Tibial nerve (tissue), 4 donors: ENCODE measurements at regions not wholly inside any gene's neighbourhood (a gene's known extent, or its start where the extent isn't known, plus 50 kb on each side); places are given as distances from the start of the nearest gene placed in this dataset.

Source experiments
- EP300 ChIP-seq, 2 donors: sonication (generic); formaldehyde crosslinking; IDR thresholded peaks; one replicate each; pipeline ENCODE4 v1.6.1; 2017; ENCODE audit warnings: antibody characterized with exemption in 2 of 2, mild to moderate bottlenecking in 1 of 2
- POLR2A ChIP-seq, 2 donors: fragments of 450-650 bp; IDR thresholded peaks; one replicate each; pipeline ENCODE4 v1.6.1; 2017; ENCODE audit warnings: antibody characterized with exemption in 2 of 2, mild to moderate bottlenecking in 2 of 2, moderate library complexity in 2 of 2
- TF ChIP-seq, protein P1 (sequence below), 5 experiments: fragments of 200-600 bp in 3 of 5; fragments of 450-650 bp in 2 of 5; sonication (generic) in 3 of 5; IDR thresholded peaks; one replicate each; pipeline ENCODE4 v1.5.1; 2016 to 2019; ENCODE audit warnings: antibody characterized with exemption in 5 of 5, mild to moderate bottlenecking in 3 of 5, moderate library complexity in 2 of 5

DNA sequence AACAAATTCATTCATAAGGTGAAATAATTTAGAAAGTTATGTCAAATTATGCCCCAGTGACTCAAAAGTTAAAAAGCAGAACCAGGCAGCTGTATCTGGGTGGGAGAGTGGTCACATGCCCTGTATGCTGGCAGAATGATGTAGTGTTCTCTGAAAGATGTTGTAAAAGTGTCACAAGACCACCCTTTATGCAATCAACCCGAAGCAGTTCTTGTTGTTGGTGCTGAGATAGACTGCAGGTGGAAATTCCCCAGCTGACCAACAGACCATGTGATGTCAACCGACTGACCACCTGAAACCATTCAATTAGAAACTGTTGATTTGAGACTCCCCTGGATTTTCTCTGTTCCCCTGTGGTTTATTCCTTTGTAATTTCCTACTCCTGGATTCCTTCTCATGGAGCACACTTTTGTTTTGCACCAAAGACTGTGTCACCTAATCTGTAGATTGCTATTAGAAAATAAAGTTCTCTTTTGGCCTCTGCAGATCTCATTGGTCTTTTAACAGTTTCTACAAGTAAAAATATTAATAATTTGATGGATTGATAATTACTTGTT is 1341.3 kb upstream of the LRRTM1 start:
- TF ChIP-seq POLR2A (IDR thresholded peaks at IDR 0.05) (no peak), EP300 (IDR thresholded peaks at IDR 0.05) (no peak)
- TF ChIP-seq, protein P1, sequence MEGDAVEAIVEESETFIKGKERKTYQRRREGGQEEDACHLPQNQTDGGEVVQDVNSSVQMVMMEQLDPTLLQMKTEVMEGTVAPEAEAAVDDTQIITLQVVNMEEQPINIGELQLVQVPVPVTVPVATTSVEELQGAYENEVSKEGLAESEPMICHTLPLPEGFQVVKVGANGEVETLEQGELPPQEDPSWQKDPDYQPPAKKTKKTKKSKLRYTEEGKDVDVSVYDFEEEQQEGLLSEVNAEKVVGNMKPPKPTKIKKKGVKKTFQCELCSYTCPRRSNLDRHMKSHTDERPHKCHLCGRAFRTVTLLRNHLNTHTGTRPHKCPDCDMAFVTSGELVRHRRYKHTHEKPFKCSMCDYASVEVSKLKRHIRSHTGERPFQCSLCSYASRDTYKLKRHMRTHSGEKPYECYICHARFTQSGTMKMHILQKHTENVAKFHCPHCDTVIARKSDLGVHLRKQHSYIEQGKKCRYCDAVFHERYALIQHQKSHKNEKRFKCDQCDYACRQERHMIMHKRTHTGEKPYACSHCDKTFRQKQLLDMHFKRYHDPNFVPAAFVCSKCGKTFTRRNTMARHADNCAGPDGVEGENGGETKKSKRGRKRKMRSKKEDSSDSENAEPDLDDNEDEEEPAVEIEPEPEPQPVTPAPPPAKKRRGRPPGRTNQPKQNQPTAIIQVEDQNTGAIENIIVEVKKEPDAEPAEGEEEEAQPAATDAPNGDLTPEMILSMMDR (IDR thresholded peaks at IDR 0.05) = no peak
